Epithelial cell of prostate (primary cell): ENCODE measurements at regions not wholly inside any gene's neighbourhood (a gene's known extent, or its start where the extent isn't known, plus 50 kb on each side); places are given as distances from the start of the nearest gene placed in this dataset.

Experiments
- DNase-seq: peaks from one replicate; pipeline ENCODE4 v3.0.0-alpha.2; 2011; ENCODE audit warnings: low read depth, low spot score
- H3K27ac ChIP-seq: fragments of 450-650 bp; 2 replicates; pipeline ENCODE4 v1.5.1; 2017; ENCODE audit warnings: mild to moderate bottlenecking

DNA sequence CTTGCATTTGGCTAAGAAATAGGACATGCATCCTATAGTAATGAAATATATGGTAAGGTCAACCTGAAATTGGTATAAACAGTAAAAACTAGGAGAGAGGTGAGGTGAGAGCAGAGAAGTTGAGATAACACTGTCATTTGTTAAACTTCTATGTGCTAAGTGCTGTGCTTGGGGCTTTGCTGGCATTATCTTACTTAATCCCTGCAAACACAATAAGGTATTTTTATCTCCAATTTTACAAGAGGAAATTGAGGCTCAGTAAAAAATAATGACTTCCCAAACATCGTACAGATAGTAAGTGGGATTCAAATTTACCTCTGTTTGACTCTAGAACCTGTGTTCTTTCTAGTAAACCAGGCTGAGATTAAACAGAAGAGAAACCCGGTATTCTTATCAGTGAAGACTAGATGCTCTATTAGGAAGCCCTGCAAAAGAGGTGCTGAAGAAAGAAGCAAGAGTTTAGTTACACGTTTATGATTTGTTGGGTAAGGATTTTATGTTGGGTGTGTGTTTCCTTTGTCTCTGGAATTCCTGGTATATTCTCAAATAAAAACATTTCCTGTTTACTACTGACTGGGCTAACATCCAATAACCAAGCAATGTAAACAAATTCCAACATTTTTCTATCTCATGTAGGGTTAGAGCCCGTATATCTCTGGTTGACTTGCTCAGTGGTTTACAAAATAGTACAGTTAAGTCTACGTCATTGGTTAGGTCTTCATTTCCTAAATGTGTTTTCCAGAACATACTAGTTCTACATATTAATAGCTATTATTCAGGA, 137.3 kb upstream of the FNDC3A start:
- no peak for DNase-seq

DNA sequence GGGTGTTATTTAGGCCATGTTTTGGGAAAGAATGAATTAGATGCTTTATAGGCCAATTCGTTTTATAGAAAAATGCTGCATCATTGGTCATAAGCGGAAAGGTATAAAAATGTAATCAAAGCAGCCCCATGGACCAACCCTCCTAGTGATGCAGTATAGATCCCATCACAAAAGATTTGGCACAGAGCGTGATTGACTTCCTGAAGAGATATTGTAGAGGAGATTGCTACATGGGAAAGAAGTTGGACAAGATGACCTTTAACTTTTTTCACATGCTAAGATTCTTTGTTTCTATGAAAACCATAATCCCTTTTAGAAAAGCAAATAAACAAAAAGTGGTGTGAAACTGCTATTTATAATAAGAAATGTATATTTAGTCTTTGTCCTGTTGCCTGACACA, 136.5 kb upstream of the FNDC3A start:
- H3K27ac ChIP-seq: no peak overlapping the region
- no peak for DNase-seq

More for the DNA sequence above, 137.3 kb upstream of the FNDC3A start:
- H3K27ac ChIP-seq: no peak overlapping the region

DNA sequence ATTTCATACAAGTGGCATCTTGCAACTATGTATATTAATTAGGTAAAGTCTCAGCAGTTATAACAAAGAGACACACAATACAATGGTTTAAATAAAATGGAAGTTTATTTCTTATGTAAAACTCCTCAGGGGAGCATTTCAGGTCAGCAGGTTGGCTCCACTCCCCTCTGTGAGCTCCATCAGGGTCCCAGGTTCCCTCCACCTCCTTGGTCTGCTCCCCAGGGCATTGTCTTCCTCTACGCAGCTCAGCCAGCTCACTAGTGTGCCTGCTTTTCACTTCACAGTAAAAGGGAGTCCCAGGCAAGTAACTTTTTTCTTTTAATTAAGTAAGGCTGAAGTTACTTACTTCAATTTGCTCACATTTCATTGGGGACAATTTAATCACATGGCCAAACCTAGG, 135.3 kb upstream of the FNDC3A start:
- H3K27ac ChIP-seq: no peak overlapping the region
- DNase-seq: no peak

DNA sequence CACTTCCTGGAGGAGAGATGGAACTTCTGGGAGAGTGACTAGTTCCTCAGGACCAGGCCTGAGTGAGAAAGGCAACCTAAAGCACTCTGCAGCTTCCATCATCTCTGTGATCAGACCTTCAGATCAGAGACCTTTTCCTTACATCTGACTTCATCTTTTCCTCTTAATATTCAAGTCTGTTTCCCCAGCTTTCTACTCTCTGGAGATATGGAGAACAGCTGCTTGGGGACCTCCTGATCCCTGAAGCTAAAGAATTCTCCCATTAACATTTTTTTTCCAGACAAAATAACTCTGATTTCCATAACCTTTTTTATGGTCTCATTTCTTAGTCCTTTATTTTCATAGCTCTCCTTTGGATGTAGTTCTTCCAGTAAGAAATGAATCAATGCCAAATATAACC, 133.4 kb upstream of the FNDC3A start:
- DNase-seq: no peak
- no peak overlapping the region for H3K27ac ChIP-seq

DNA sequence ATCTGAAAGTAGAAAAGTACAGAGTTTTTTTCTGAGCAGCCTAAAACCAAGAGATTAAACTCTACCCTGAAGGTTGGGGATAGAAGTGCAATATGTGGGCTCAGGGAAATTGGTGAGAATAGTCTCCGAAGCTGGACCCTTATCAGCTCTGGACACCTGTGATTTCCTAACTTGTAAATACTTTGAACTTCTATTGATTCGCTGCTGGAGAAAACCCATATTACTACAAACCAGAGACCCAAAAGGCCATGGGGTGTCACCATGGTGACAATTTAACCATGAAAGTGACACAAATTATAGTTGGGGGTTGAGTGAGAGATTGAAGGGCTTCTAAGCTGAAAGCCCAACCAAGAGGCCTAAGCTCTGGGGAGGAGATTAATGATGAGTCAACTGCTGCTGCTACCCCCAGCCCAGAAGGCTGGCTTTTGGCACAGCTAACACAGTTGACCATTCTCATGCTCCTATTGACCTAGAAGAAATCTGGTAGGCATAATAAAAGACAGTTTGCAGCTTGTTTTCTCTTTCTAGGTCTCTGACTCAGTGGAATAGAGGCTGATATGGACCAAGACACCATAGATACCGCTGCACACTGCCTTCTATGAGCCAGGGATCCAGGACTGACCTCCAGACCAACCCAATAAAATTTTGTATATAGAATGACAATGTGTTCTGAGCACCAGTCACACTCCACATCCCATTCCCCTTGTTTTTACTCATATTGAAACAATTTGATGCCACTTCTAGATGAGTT, 131.9 kb upstream of the FNDC3A start:
- H3K27ac ChIP-seq: no peak overlapping the region
- DNase-seq: no peak

DNA sequence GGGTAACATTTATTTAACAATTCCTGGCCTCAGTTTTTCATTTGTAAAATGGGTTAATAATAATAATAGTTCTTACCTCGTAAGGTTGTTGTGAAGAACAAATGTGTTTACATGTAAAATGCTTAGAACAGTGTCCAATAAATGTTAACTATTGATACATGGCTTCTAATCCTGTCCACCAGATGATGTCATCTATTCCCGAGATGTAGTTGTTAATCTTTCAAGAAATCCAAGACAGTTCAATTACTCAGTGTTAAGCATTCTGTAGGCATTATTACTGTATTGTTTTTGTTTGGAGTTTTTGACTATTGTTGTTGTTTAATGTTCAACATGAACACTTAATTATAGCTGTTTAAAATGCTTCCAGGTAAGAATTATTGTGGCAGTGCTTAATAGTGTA, 131.0 kb upstream of the FNDC3A start:
- H3K27ac ChIP-seq: no peak overlapping the region
- DNase-seq: no peak

DNA sequence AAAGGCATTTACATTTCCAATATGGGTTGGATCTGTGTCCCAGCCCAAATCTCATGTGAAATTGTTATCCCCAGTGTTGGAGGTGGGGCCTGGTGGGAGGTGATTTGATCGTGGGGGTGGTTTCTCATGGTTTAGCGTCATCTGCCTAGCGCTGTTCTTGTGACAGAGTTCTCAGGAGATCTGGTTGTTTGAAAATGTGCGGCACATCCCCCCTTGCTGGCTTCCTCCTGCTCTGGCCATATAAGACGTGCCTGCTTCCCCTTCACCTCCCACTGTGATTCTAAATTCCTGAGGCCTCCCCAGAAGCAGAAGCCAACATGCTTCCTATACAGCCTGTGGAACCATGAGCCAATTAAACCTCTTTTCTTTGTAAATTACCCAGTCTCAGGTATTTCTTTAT, 126.2 kb upstream of the FNDC3A start:
- DNase-seq: no peak
- H3K27ac ChIP-seq: no peak overlapping the region

DNA sequence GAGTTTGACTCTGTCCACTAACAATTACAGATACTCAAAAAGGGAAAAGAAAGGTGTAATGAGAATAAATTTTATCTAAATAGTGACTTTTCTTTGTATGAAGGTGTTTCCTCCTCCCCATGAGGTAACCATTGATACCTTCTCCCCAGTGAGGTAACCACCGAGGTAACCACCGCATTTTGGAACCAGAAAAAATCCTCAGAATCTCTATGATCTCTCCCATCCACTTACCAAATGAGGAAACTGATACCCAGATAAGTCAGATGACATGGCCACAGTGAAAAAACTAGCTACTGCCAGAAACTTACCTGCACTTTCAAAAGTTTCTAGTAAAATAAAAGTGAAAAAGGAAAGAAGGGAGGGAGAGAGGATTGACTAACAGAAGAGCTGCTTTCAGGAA, 124.0 kb upstream of the FNDC3A start:
- no peak overlapping the region for H3K27ac ChIP-seq
- no peak for DNase-seq

DNA sequence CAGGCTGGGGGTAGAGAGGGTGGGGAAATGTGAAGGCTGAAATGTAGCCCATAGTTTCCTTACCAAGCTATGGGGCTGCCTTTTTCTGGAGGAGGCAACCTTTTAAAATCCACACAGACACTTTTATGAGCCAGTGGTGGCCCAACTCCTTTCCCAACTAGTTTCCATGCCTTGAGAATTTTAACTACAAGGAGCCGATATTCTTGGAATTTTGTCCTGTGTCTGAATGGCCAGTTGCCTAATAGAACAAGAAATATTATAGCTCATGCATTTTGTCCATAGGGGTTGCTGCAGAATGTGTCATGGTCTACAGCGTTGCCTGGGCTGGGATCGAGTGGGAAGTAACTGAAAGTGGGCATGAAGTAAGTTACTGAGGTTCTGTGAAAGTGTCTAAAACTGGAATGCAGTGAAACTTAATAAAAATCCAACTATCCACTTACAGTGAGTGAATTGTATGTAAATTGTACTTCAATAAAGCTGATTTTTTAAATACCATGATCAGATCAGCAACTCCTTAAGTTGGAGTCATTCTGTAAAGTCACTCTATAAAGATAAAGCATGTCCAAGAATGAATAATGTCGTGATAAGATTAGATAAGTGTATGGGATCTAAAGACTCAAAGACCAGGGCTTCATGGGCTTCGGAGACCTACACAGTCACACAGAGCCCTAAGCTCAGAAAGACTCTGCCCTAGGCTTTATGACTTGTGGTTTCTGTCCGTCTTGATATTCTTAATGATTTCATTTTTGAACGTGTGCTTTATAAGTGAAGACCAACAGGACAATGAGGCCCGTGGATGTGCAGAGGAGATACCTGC, 122.6 kb upstream of the FNDC3A start:
- H3K27ac ChIP-seq: no peak overlapping the region
- DNase-seq: no peak

DNA sequence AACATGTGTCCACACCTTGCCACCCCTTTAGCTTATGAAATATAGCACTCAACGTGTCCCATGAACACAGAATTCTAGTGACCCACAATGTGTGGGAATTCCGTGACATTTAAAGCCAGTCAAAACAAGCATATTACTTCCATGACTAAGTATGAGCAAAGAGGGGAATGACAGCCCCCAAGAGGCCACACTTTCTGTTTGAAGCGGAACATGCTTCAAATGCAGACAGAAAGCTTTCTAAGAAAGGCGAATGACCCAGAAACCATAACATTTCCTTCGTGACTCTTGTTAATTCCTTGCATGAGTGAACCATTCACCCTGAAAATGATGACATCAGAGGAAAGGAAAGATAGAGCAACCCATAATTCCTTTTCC, 122.0 kb upstream of the FNDC3A start:
- no peak for DNase-seq
- H3K27ac ChIP-seq: no peak overlapping the region

DNA sequence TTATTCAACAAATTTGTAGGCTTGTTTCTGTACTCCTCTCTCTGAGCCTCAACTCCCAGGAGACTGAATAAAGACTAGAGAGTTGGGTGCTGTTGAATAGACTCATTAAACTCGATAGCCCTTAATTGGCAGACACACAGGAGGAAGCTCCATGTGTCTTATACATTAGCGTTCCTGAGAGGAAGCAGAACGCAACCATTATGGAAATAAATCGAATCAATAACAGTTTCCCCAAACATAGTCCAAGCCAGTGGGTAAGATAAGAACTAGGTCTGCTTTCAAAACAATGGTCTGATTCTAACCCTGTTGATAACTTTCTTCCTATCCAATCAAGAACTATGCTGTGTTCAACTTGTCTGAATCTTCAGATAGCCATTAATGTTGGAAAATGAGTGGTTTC, 118.1 kb upstream of the FNDC3A start:
- no peak overlapping the region for H3K27ac ChIP-seq
- no peak for DNase-seq

DNA sequence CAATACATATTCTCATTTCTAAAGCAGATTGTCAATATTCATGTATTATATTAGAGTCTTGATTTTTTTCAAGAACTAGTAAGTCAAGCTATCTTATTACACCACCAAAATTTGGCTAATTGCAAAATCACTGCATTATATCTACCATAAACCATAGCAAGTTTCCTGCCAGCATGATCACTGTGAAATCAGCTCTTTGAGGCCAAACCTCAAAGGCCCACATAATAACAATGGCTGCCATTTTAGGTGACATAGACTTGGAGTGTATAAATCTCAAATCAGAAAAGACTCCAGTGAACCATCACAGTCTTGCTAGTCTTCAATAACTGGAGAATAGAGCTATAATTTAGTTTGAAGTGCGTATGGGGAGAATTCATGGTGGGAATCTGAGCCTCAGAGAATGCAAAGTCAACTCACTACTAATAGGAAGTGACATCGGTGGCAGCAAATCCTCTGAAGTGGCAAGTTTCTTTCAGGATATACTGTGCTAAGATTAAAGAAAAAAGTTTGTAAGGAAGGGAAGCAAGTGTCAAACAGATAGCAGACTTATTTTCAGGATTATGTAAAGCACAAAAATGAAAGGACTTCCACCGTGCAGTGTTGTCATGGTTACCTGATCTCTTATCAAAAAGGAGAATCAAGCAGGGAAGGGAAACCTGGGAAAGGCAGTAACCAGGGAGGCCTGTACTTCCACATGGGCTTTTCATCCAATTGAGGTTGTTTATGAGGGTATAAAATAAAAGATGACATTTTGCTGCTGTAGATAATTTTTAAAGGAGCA, 117.4 kb upstream of the FNDC3A start:
- H3K27ac ChIP-seq: no peak overlapping the region
- DNase-seq: no peak

DNA sequence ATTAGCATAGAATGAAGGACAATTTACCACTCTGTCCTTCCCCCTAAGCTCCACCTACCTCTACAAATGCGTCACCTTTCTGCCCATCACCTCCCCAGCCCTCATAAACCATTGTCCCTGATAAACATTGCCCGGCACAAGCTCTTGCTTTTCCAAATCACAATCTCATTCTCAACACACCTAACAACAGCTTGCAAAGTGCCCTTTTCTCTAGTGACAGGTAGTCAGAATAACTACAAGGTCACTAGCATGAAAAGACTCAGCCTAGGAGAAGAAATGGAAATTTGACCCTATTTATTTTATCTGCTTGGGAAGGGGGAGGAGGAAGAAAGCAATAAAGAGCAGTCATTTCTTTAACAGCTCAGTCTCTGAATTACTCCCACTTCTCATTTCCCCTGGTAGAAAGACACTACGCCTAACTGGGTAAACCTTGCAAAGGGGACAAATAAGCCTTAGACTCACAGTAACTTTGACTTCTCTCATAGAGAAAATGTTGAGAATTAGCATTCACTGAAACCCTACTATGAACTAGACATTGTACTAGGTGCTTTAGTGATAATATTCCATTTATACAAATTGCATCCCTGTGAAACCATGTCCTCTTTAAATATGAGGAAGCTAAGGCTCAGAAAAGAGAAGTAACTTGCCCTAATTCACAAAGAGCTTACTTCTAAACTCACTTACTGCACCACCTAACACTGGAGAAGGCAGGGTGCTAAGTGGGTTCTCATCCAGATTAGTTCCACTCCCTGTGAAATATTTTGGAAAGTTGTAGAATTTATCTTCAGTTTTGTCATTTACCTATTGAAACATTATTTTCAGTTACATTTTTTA, 116.2 kb upstream of the FNDC3A start:
- DNase-seq: no peak
- no peak overlapping the region for H3K27ac ChIP-seq

DNA sequence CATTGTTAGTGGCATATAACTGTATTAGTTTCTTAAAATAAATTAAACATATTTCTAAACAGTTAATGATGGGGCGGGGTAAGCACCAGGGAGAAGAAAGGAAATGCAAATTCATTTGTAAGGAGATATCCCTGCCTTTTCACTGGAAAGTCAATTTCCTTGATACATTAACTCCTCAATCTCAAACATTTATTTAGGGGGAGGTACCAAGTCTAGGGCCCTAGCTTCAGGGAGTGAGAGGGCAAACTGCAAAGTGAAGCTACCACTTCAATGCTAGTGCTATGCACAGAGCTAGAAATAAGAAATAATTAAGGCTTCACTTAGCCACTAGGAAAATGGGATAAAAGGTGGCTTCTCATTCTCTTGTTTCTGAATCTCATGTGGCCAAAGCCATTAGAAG, 115.3 kb upstream of the FNDC3A start:
- no peak overlapping the region for H3K27ac ChIP-seq
- DNase-seq: no peak

DNA sequence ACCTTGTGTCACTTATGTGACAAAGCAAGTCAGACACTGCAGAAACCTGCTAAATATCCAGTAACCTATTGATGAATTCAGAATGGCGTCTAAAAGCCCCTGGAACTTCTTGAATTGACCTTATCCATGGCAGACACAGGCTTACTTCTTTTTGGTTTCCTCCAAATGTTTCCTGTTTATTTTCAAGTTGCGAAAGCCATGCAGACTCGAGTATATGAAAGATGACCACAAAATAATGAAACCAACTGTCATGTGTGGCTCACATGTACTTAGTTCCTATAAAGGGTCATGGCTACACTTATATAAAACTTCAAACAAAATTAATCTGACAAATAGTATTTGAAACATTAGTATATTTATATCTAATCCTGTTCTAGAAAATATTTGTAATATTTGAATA, 113.1 kb upstream of the FNDC3A start:
- no peak overlapping the region for H3K27ac ChIP-seq
- DNase-seq: no peak

DNA sequence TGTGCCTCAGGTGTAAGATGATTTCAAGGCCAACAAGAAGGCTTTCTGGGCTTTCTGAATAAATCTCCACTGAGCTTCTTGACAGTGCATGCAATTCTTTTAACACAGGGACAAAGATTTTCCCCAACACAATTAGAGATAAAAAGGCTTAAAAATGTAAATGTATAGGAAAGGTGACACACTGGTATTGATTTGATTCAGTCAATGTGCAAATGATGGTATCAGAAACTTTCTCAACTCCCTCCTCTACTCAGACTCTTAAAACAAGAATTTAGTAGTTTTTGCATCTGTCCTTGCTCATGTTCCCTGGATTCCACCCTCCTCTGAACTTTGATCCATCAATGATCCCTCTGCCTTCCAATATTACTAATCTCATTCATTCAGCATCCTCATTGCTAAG, 111.6 kb upstream of the FNDC3A start:
- H3K27ac ChIP-seq: no peak overlapping the region
- DNase-seq: no peak

DNA sequence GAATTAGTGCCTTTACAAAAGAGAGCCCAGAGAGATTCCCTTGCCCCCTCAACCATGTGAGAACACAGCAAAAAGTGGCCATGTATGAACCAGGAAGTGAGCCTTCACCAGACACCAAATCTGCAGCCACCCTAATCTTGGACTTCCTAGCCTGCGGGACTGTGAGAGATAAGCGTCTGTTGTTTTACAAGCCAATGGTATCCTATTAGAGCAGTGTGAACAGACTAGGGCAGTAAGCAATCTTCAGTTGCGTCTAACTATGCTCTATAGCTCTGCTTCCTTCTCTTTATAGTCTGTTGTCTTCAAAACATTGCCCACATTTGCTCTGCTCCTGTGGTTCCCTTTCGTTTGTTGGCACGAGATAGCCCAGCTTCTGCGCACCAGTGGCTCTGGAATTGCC, 109.5 kb upstream of the FNDC3A start:
- DNase-seq: no peak
- H3K27ac ChIP-seq: no peak overlapping the region

DNA sequence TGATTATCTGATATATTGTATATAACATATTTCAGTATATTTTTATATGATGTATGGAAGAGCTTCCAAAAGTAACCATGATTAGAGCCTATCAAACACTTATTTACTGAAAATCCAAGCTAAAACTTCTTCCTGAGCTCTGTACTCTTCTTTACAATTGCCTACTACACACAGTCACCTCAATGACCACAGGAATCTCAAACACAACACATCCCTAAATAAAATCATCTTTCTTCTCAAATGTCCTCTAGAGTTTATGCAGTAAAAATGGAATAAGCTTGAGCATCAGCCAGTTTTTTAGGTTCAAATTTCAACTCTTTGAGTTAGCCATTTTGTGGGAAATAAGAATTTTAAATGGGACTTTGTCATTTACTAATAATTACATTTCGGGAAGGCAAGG, 102.6 kb upstream of the FNDC3A start:
- DNase-seq: no peak
- H3K27ac ChIP-seq: no peak overlapping the region

DNA sequence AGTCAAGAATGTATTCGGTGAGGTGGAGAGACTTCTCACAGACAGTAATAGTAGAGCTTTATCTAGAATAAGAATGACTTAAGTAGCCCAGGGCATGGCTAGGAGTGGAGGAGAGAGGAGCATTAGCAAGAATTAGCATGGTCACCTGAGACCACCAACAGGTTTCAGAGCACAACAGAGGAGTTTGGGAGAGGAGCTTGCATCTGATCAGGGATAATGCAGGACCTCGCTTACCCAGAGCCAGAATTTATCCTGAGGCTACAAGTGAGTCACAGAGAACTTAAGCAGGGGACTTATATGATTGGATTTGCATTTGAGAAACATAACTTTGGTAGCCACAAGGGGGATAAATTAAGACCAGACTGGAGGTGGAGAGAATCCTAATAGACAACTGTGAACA, 102.1 kb upstream of the FNDC3A start:
- DNase-seq: no peak
- H3K27ac ChIP-seq: no peak overlapping the region

DNA sequence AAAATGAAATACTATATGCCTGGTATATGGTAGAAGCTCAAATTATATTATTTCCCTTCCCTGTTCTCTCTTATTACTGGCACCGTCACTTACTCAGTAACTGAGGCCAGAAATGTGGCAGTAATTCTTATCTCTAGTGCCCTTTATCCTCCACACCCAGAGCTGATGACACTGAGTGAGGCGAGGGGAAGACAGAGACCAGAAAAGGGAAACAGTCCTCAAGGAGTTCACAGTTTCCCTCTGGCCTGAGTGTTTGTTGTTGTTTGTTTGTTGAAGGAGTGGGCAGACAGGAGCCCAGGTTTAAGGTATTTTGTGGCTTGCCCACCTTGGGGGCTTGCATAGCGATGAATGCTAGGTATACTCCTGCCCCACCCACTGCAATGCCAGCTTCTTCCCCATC, 101.5 kb upstream of the FNDC3A start:
- DNase-seq: no peak

More for the DNA sequence above, 101.5 kb upstream of the FNDC3A start:
- no peak overlapping the region for H3K27ac ChIP-seq
